ENCODE measurements at regions not wholly inside any gene's neighbourhood (a gene's known extent, or its start where the extent isn't known, plus 50 kb on each side); places are given as distances from the start of the nearest gene placed in this dataset.

DNA sequence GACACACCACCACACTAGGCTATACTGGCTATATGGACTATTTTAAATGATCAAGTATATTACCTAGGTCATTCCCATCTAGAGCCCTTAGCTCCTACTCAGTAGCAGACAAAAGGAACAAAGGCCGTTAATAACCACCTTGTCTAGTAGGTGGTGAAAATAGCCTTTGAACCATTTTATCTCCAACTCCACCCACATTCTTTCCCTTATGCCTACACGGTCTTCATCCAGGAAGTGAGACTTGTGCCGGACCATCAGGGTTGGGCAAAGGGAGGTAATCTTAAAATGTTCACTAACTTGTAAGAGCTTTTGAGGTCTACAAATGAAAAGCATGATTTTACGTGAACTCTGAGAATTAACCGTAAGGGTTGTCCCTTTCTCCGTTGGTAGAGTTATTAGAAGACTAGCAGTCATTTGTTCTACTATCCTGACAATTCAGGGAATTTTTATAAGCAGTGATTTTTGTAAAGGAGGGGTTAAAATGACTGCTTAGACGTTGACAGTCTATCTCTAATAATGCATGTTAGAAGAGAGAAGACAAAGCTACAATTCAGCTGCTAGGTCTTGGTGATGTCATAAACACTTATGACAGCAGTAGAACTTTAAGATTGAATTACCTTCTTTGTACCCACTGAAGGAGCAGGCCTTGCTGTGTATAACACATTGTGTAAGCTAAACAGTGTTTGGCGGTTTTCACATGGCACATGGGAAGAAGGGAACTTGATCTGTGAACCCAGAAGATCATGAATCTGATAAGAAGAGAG lies 371.8 kb upstream of the JAG1 start:
- no peak for DNase-seq (ENCODE audit: low spot score)
- intact Hi-C loops (cut with DNase I) = loop anchor here in 1 of 2 donors (1.0 kb wide), 1 partner anchor 34 kb away; no protein-coding TSS in a partner anchor

DNA sequence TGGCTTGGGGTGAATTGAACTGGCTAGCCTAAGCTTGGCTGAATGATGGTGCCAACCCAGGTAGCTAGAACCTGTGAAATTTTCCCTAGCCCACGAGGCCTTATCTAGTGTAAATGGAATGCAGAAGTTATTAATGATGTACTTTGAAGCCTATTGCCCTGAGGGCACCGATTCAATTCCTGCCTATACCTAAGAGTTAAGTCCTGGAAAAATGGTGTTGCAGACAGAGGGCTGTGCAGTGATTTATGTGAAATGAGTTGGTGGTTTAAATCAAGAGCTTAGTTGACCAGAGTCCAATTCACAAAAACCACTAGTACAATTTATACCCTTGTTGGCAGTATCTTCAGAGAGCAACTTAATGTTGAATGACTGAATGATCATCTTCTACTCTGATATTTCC lies 373.8 kb upstream of the JAG1 start:
- intact Hi-C loops (cut with DNase I) = no loop called here
- no peak for DNase-seq (ENCODE audit: low spot score)

DNA sequence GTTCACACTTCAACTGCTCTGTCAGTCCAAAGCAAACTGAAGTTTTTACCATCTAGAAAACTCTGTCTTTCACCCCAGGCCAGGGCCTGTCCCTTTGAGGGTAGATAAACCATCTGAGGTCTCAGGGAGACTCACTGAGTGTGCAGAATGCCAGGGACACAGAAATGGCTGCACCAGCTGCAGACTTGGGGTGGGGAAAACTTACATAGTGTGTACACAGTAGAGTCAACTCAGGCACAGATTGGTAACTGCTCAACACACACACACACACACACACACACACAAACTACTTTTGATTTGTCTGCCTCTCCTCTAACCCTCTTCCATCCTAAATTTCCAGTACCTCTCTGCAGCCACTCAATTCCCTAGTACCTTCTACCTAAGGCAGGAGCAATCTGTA lies 374.9 kb upstream of the JAG1 start:
- intact Hi-C loops (cut with DNase I) = no loop called here
- no peak for DNase-seq (ENCODE audit: low spot score)

DNA sequence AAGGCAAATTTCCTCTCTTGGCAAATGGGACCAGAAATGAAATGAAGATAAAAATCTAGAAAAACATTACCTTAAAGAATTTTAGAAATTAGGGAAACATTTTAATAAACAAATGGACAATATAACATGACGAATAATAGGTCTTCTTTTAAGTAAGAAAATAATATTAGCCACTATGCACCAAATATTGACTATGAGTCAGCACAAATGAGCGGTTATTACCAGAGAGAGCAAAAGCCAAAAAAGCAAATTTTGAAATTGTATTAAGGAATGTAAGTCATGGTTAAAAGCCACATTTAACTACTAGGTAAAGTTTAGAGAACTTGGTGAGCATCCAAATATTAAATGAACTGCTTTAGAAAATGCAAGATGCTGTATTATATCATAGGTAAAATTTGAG lies 376.6 kb upstream of the JAG1 start:
- DNase-seq (ENCODE audit: low spot score) = no peak
- intact Hi-C loops (cut with DNase I) = no loop called here

DNA sequence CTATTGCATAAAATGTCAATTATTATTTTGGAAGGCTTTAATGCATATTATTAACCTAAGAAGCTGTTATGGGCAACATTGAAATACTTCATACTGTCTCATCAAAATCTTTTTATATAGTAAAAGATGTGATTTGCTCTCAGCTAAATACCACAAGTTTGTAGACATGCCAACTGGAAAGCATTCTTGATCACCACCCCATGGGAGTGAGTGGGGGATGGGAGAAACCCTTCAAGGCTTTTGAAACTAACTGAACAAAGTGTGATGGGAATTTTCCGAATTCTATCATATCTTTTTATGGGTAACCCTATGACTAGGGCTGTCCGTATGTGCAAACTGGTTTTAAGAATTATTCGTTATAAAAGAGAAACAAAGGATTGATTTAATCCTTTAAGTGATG lies 377.3 kb upstream of the JAG1 start:
- no peak for DNase-seq (ENCODE audit: low spot score)
- intact Hi-C loops (cut with DNase I) = no loop called here

DNA sequence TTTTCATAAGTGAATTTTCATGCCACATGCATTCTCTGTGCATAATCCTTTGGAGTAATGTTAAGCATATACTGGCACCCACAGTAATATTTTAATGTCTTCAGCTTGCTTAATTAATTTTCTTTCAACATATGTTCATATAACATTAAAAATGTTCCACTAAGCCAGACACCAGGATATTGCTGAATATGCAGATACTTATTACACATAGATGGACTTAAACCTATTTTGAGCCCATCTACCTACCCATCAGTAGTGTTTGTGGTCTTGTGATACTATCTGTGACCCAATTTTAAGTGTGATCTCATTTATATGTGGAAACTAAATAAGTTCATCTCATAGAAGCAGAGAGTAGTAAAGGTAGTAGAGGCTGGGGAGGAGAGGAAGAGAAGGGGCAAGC lies 379.5 kb upstream of the JAG1 start:
- no peak for DNase-seq (ENCODE audit: low spot score)
- intact Hi-C loops (cut with DNase I) = no loop called here

DNA sequence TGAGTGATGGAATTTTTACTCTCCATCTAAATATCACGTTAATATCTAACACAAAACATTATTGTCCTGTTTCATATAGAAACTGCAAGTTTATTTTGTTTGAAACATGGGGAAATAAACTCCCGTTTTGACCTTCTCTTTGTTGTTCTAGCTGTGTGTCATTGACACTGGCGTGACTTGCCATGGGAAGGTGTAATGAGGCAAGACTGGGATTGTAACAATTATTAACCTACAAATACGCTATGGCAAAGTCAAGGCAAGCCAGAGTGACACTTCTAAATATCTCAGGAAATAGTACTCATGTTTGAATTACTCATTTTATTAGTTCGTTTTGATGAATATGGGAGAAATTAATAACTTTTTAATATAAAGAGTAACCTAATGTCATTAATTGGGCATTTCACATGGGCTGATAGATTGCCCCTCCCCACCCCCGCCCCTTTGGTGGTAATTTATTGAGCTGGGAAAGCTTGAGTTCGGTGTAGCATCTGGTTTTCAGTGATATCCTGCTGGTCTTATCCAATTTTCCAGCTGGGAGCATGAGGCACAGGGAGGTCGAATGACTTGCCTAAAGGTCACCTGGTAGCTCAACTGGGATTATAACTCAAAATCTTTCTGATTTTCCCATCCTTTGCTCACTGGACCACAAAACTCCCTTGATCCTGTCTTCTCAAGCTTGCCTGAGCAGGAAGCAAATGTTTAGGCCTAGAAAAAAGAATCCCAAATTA lies 380.6 kb upstream of the JAG1 start:
- intact Hi-C loops (cut with DNase I) = no loop called here
- no peak for DNase-seq (ENCODE audit: low spot score)

DNA sequence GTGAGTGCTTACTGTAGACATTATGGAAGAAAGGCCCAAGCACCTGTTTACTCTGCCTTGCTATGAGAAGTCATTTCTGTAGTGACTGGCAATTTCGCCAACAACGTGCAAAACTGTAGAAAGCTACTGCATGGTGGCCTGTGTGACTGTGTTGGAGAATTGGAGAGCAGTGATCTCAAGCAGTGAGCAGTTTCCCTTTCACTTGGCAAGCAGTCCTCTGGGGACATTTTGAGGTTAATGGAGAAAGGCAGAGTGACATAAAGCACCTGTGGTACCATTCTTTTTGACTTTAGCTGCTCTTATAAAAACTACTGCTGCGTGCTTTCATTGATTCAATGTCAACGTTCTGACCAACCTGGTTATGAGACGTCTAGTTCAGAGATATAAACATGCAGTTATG lies 382.6 kb upstream of the JAG1 start:
- intact Hi-C loops (cut with DNase I) = no loop called here
- no peak for DNase-seq (ENCODE audit: low spot score)

DNA sequence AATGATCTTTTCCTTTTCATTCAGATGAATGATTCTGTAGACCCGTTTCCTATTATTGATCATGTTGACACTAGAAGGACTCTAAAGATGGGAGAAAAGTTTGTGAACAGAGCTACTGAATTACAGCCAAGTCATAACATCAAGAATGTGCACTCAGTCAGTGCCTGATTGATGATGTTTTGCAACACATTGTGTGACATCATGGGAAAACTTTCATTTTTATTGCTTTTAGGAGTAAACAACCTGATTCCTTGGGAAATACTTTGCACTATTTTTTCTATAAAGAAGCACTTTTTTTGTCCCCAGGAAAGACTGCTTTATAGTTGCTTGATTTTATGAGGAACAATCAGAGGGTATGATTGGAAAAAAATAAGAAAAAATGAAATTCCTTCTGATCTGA lies 383.8 kb upstream of the JAG1 start:
- no peak for DNase-seq (ENCODE audit: low spot score)
- intact Hi-C loops (cut with DNase I) = no loop called here

DNA sequence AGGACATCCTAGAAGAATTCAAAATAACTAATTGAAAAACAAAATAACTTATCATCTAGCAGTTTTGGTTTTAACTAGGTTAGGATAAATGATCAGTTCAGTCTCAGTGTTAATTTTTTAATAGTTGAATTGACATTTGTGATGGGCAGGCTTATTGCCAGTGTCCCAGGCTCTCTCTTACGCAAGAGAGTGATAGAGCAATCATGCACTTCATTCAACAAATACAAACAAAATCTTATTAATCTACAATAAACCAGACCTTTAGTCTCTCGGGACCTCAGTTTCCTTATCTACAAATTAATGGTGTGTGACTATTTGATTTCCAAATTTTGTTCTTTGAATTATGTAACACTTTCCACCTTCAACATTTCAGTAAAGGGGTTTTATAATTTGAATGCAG lies 385.9 kb upstream of the JAG1 start:
- no peak for DNase-seq (ENCODE audit: low spot score)
- intact Hi-C loops (cut with DNase I) = no loop called here

DNA sequence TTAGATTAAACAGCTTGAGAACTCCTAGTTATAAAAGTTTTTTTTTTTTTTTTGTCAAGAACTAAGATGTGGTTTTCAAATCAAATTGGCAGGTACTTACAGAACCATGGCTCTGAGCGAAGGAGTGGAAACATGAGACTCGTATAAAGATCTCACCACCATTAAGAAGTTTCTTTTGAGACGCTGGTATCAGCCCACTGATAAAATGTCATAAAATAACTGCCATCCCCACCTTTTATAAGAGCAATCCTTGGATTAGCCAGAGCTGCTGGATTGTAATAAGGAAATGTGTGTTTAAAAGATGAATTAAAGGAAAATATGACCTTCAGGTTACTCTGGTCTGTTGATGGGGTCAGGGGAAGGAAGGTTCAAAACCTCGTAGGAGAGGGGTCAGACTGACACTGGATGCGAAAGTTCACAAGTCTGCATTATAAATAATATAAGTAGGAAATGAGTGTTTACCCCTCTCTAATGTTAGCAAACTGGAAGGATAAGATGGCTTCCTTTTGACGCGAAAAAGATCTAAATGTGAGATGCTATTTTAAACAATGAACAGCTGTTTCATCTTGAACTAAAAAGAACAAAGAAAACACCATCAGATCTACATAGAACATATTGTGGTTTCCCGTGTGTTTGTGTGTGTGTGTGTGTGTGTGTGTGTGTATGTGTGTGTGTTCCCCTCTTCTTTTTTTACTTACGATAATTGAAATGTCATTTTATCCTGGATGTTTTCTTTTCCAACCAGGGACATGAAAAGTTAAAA lies 386.8 kb upstream of the JAG1 start:
- no peak for DNase-seq (ENCODE audit: low spot score)
- intact Hi-C loops (cut with DNase I) = no loop called here

DNA sequence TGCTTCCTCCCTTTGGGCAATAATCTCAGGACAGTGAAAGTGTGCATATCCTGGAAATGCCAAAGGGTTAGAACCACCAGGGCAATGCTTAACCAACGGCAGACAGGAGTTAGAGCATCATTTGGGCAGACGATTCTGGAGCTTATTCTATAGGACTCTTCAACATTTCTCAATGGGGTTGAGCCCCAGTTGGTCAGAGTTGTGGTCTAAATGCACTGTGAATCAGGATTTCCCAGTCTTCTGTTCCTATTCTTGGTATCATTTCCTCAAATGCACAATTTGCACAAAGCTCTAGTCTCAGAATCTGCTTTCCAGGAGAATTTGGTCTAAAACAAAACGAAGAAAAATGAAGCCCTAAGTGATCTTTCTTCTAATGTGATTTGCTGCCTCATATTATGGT lies 389.6 kb upstream of the JAG1 start:
- DNase-seq (ENCODE audit: low spot score) = no peak
- intact Hi-C loops (cut with DNase I) = no loop called here

DNA sequence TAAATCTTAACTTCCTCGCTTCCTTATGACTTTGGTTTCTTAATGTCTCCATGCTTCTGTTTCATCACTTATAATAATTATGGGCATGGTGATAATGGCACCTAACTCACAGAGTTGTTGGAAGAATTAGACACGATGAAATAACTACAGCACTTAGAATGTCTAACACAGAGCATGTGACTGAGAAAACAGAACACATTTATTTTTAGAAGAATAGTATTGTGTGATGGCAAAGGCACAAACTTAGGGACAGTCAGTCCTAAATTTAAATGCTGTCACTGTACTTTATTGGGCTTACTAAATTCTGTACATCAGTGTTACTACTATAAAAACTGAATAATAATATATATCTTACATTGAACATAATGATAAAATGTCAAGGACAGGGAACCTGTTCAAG lies 391.1 kb upstream of the JAG1 start:
- DNase-seq (ENCODE audit: low spot score) = no peak
- intact Hi-C loops (cut with DNase I) = no loop called here

DNA sequence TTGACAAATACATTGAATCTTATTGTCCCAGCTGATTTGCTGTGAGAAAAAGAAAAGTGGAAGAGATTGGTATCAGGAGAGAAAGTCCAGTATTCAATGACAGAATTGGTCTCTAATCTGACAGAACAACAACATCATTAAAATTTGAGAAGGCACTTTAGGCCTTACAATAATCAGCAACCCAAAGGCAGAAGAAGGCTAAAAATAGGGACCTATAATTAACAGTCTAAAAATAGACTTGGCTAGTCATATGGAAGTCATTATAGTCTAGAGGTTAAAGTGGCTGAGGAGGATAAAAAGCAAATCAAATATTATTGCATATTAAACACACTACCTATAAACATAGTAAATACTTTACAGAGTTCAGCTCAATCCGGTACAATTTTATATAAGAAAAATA lies 393.6 kb upstream of the JAG1 start:
- intact Hi-C loops (cut with DNase I) = no loop called here
- DNase-seq (ENCODE audit: low spot score) = no peak

DNA sequence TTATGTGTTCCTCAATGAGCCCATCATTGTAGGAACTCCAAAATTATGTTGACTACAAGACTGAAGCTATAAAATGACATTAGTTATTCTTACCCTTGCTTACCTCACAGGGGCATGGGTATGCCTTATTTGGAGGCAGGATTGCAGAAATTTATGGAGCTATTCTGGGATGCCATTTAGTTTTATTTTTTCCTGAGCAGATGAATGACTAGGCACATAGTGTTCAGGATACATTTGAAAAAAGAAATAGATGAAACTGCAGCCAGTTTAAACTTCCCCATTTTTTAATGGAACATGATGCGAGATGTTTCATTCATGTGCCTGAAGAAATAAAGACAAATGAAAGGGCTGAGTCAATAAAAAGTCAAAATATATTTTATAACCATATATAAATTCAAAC lies 399.2 kb upstream of the JAG1 start:
- DNase-seq (ENCODE audit: low spot score) = no peak
- intact Hi-C loops (cut with DNase I) = no loop called here

DNA sequence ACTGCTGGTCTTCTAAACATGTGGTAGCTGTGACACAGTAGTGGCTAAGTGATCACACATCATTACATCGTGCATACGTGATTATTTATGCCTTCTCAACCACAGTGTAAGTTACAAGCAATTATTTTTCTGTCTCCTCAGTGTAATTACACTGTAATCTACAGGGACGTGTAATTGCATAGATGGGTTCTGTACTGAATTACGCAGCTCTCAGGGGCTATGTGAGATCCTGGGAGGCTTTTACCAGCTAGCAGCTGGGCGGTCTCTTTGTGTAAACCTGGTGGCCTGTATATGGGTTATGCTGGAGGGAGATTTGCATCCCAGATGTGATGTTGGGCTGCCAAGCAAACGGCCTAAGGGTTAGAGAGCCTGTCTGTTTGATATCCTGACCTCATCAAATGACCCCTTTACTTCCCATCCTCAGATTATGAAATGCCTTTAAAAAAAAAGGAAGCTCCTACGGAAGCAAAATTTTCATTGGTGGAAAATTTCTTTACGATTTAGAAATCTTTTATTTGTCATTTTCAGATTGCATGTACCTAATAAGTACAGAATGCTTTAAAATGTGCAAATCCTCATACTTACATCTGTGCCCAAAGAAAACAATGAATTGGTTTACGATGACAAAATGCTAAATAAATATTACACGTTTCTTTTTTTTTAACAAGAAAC lies 402.8 kb upstream of the JAG1 start:
- intact Hi-C loops (cut with DNase I) = no loop called here
- no peak for DNase-seq (ENCODE audit: low spot score)

DNA sequence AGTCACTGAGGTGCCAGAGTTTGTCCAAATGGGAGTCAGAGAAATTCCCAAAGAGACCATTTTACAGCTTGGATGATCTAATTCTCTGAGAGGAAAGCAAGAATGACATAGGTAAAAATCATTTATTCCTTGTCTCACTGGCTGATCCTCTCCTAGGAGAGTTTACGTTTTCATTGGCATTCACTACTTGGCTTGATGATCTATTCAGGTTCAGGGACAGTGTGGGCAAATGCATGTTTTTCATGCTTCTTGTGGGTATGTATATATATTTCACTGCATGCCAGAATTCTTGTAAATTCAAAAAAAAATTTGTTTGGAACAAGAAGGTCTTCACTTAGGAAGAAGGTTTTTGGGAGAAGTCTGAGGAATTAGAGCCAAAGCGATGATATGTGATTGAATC lies 403.4 kb upstream of the JAG1 start:
- no peak for DNase-seq (ENCODE audit: low spot score)
- intact Hi-C loops (cut with DNase I) = no loop called here

DNA sequence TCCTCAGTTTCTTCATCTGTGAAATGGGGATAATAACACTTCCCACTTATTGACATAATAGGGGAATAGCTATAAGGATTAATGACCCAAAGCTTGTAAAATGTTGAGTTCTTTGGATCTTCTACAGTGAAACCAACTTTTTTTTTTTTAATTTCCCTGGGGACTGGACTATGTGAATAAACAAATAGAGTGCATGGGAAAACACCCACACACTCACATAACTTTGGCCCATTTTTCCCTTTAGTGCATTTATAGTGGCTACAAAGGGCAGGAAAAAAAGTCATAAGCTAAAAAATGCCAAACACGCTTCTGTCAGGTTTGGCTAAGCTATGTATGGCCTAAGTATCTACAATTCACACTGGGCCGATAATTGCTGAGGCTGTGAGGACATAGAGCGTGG lies 406.2 kb upstream of the JAG1 start:
- no peak for DNase-seq (ENCODE audit: low spot score)
- intact Hi-C loops (cut with DNase I) = no loop called here

DNA sequence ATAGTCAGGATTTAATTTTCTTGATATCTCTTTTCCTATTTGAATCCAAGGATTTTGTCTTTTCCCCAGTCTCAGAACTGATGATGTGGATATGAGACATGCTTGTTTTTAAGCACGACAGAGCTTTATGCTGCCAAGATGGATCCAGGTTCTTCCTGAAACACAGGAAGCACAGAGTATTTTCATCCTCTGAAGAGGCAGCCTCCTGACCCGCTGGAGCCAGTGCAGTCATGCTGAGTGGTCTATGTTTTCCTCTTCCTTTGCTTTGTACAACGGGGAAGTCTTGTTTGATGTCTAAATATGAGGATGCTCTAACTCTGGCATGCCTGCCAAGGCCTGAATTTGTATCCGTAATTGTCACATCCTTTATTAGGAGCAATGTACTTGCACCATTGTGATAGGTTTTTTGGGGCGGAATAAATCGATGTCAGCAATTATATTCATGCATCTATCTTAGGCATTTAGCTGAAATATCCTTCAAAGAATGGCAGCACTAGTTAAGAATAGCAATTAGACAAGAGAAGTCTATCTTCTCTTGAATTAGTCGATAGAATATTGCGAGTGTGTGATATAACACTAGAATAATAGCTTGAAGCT lies 407.1 kb upstream of the JAG1 start:
- no peak for DNase-seq (ENCODE audit: low spot score)
- intact Hi-C loops (cut with DNase I) = no loop called here

DNA sequence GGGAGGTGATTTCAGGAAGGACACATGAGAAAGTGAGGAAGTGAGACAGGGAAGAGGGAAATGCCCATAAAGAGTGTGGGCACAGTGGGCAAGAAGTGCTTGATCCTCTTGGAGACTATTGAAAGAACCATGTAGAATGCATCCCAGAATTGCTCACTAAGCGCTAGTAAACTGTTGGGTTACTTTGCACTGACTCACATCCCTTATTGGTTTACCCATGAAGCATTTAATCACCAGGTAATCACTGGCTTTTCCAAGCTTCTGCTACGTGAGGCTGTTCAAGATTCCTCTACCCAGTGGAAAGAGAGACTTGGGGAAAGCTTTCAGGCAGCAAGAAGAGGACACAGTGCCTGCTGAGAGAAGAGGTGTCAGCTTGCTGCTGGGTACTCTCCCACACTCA lies 410.0 kb upstream of the JAG1 start:
- intact Hi-C loops (cut with DNase I) = no loop called here
- DNase-seq (ENCODE audit: low spot score) = no peak
